ENCODE measurements at regions not wholly inside any gene's neighbourhood (a gene's known extent, or its start where the extent isn't known, plus 50 kb on each side); places are given as distances from the start of the nearest gene placed in this dataset.

GRCh38 chr5:89270901-89271300, 387.9 kb upstream of the MEF2C start:
- Histone ChIP-seq H3K9me3 (replicated peaks; ENCODE audit: control insufficient read depth, insufficient read depth, low read length) (no peaks in the 10 kb centered on the region), H2AFZ (ENCODE audit: low read depth, low read length) (no peak overlapping the region), H3K4me3 (replicated peaks in 1 of 3; ENCODE audit: insufficient read depth in 1 of 3, low read depth in 1 of 3, low read length in 3 of 3) (no peak overlapping the region), H3K36me3 (ENCODE audit: control insufficient read depth in 2 of 2, extremely low read depth in 1 of 2, insufficient read depth in 2 of 2, low read length in 2 of 2) (no peaks in the 10 kb centered on the region), H3K79me2 (ENCODE audit: control insufficient read depth, insufficient read depth, low read length) (no peaks in the 10 kb centered on the region), H3K4me1 (ENCODE audit: control insufficient read depth, extremely low read depth, insufficient read depth, low read length) (no peaks in the 10 kb centered on the region), H4K20me1 (replicated peaks; ENCODE audit: control insufficient read depth, extremely low read depth, insufficient read depth, low read length) (no peaks in the 10 kb centered on the region), H3K9ac (replicated peaks; ENCODE audit: extremely low read depth, insufficient read depth, low read length) (no peak overlapping the region), H3K4me2 (ENCODE audit: insufficient read depth, low read length) (no peak overlapping the region), H3K27me3 (ENCODE audit: control insufficient read depth in 2 of 2, insufficient read depth in 2 of 2, low read length in 2 of 2) (no peaks in the 10 kb centered on the region), H3K9me1 (replicated peaks; ENCODE audit: control insufficient read depth, extremely low read depth, insufficient read depth, low read length) (no peaks in the 10 kb centered on the region), H3K27ac (ENCODE audit: insufficient read depth, low read depth, low read length) (no peak overlapping the region)
- no peak for DNase-seq (ENCODE audit: low read depth, low spot score)
- dilution Hi-C loops (cut with MboI; ENCODE audit: extremely low pct_ligation_motif_present, low sequenced_read_pairs) (no loop called here), intact Hi-C loops (cut with micrococcal nuclease) (no loop called here)
- POLR2A ChIA-PET = no interaction called here
- FAIRE-seq = no peak
- CTCF ChIA-PET = interaction anchor here (0.6 to 1.1 kb wide), 2 partner anchors 11 to 544 kb away, joined by 3 read pairs; no protein-coding TSS in a partner anchor
- BruUV-seq (replicated peaks) = no TSS peak
- TF ChIP-seq EZH2 (IDR thresholded peaks at IDR 0.05; ENCODE audit: borderline replicate concordance, low read depth, low read length, severe bottlenecking) (no peak), MAX (IDR thresholded peaks at IDR 0.05; ENCODE audit: insufficient read depth, insufficient read length) (no peak)

- Histone ChIP-seq H3K27ac (ENCODE audit: insufficient read depth, low read depth, low read length) (no peak overlapping the region), H3K9me1 (replicated peaks; ENCODE audit: control insufficient read depth, extremely low read depth, insufficient read depth, low read length) (no peaks in the 10 kb centered on the region), H3K9ac (replicated peaks; ENCODE audit: extremely low read depth, insufficient read depth, low read length) (no peak overlapping the region), H4K20me1 (replicated peaks; ENCODE audit: control insufficient read depth, extremely low read depth, insufficient read depth, low read length) (no peaks in the 10 kb centered on the region), H3K79me2 (ENCODE audit: control insufficient read depth, insufficient read depth, low read length) (no peaks in the 10 kb centered on the region), H2AFZ (ENCODE audit: low read depth, low read length) (no peak overlapping the region), H3K27me3 (ENCODE audit: control insufficient read depth in 2 of 2, insufficient read depth in 2 of 2, low read length in 2 of 2) (no peaks in the 10 kb centered on the region), H3K4me2 (ENCODE audit: insufficient read depth, low read length) (no peak overlapping the region), H3K36me3 (ENCODE audit: control insufficient read depth in 2 of 2, extremely low read depth in 1 of 2, insufficient read depth in 2 of 2, low read length in 2 of 2) (no peaks in the 10 kb centered on the region), H3K9me3 (replicated peaks; ENCODE audit: control insufficient read depth, insufficient read depth, low read length) (no peaks in the 10 kb centered on the region), H3K4me1 (ENCODE audit: control insufficient read depth, extremely low read depth, insufficient read depth, low read length) (no peaks in the 10 kb centered on the region), H3K4me3 (replicated peaks in 1 of 3; ENCODE audit: insufficient read depth in 1 of 3, low read depth in 1 of 3, low read length in 3 of 3) (no peak overlapping the region)
- intact Hi-C loops (cut with micrococcal nuclease) (loop anchor here (10.0 kb wide), 1 partner anchor 995 kb away; no protein-coding TSS in a partner anchor), dilution Hi-C loops (cut with MboI; ENCODE audit: extremely low pct_ligation_motif_present, low sequenced_read_pairs) (no loop called here)
- ChIA-PET POLR2A (no interaction called here), CTCF (no interaction called here)
- no TSS peak for BruUV-seq (replicated peaks)
- FAIRE-seq = no peak
- DNase-seq (ENCODE audit: low read depth, low spot score) = no peak
- no peak for TF ChIP-seq FOS (IDR thresholded peaks at IDR 0.05; ENCODE audit: borderline replicate concordance, insufficient read depth, low read length)
- TF ChIP-seq CTCF (IDR thresholded peaks at IDR 0.05; ENCODE audit: extremely low read depth in 1 of 2, insufficient read depth in 1 of 2, low read depth in 1 of 2, low read length in 2 of 2) = no peak
- TF ChIP-seq GATA2 (IDR thresholded peaks at IDR 0.05; ENCODE audit: insufficient read depth, insufficient read length, low read depth, low read length) = no peak
- no peak for TF ChIP-seq MAX (IDR thresholded peaks at IDR 0.05; ENCODE audit: insufficient read depth, insufficient read length)
- no peak for TF ChIP-seq POLR2A (IDR thresholded peaks at IDR 0.05; ENCODE audit: low read depth, low read length)
- no peak for TF ChIP-seq JUN (IDR thresholded peaks at IDR 0.05; ENCODE audit: borderline replicate concordance, insufficient read depth, insufficient read length, low read depth)
- no peak for TF ChIP-seq MYC (IDR thresholded peaks at IDR 0.05; ENCODE audit: low read depth, low read length)
- TF ChIP-seq EZH2 (IDR thresholded peaks at IDR 0.05; ENCODE audit: borderline replicate concordance, low read depth, low read length, severe bottlenecking) = no peak
- no peak for TF ChIP-seq POLR2AphosphoS5 (IDR thresholded peaks at IDR 0.05; ENCODE audit: insufficient read depth, low read depth, low read length)
These were observed 386.7 kb upstream of the MEF2C start for GRCh38 chr5:89269721-89270120.

Data from endothelial cell of umbilical vein (primary cell).